T-cell (primary cell): ENCODE measurements at regions not wholly inside any gene's neighbourhood (a gene's known extent, or its start where the extent isn't known, plus 50 kb on each side); places are given as distances from the start of the nearest gene placed in this dataset.
"Not testable (repeated sequence)": the region's sequence is repeated elsewhere in the genome, so short reads cannot be mapped to it uniquely, and the experiment has no call there.

Experiments used
- ATAC-seq, 4 experiments: fragments of 200-7000 bp in 3 of 4; fragments of 150-1000 bp in 1 of 4; cut with Tn5 transposase; replicated peaks in 1 of 4; 1 replicate in 3 of 4; 2 replicates in 1 of 4; pipeline ENCODE4 v1.10.0; 2021; ENCODE audit warnings: moderate library complexity in 3 of 4, mild to moderate bottlenecking in 2 of 4, moderate number of reproducible peaks in 1 of 4
- CTCF ChIA-PET, 2 donors: fragments of 300-600 bp; sonication (Branson Sonifier 250); formaldehyde crosslinking; loops; one replicate each; lab custom pipeline; 2022; ENCODE audit warnings: antibody characterized with exemption in 2 of 2; lab: Charles Lee
- POLR2A ChIA-PET, 2 donors: fragments of 300-600 bp; sonication (Branson Sonifier 250); formaldehyde crosslinking; loops; one replicate each; lab custom pipeline; 2022; ENCODE audit warnings: antibody characterized with exemption in 2 of 2; lab: Charles Lee
- DNase-seq, 35 experiments: peaks; one replicate each; pipeline versions ENCODE4 v3.0.0 to v3.0.0-alpha.2; 2013 to 2023
- H3K27ac ChIP-seq: one replicate; pipeline ENCODE4 v1.5.1; 2013; ENCODE audit warnings: low read length
- H3K27me3 ChIP-seq, 2 experiments: replicated peaks in 1 of 2; 1 replicate in 1 of 2; 2 replicates in 1 of 2; pipeline versions ENCODE4 v1.6.1 to v1.7.0; 2013; ENCODE audit warnings: low read length in 1 of 2, mixed read lengths in 1 of 2; ENCODE audit not compliant: control insufficient read depth in 2 of 2, insufficient read depth in 2 of 2; ENCODE audit errors: extremely low read depth in 1 of 2
- H3K36me3 ChIP-seq, 2 donors: 1 replicate in 1 of 2; 2 replicates in 1 of 2; pipeline versions ENCODE4 v1.6.1 to v1.7.0; 2013; ENCODE audit warnings: low read length in 1 of 2; ENCODE audit not compliant: control insufficient read depth in 2 of 2, insufficient read depth in 1 of 2; ENCODE audit errors: extremely low read depth in 1 of 2
- H3K4me1 ChIP-seq, 2 experiments: 1 replicate in 1 of 2; 2 replicates in 1 of 2; pipeline versions ENCODE4 v1.6.1 to v1.7.0; 2013; ENCODE audit warnings: low read length in 2 of 2, mixed read lengths in 1 of 2; ENCODE audit not compliant: insufficient read depth in 2 of 2, control insufficient read depth in 1 of 2; ENCODE audit errors: extremely low read depth in 1 of 2
- H3K4me3 ChIP-seq, 2 donors: 1 replicate in 1 of 2; 2 replicates in 1 of 2; pipeline versions ENCODE4 v1.5.1 to v1.7.0; 2013; ENCODE audit warnings: mild to moderate bottlenecking in 2 of 2, low read length in 1 of 2, moderate library complexity in 1 of 2; ENCODE audit not compliant: control insufficient read depth in 1 of 2; ENCODE audit errors: extremely low read depth in 1 of 2
- H3K9me3 ChIP-seq: 2 replicates; pipeline ENCODE4 v1.7.0; 2013
- H3K27ac Mint-ChIP-seq, 2 donors: one replicate each; pipeline ENCODE4 v1.8.0; 2020 to 2021; ENCODE audit warnings: mild to moderate bottlenecking in 2 of 2, mixed read lengths in 2 of 2
- H3K27me3 Mint-ChIP-seq, 2 donors: one replicate each; pipeline ENCODE4 v1.8.0; 2021 to 2022; ENCODE audit warnings: mixed read lengths in 2 of 2
- H3K36me3 Mint-ChIP-seq: one replicate; pipeline ENCODE4 v1.8.0; 2021; ENCODE audit warnings: mixed read lengths
- H3K4me1 Mint-ChIP-seq, 3 donors: one replicate each; pipeline ENCODE4 v1.8.0; 2020 to 2022; ENCODE audit warnings: mixed read lengths in 3 of 3, mild to moderate bottlenecking in 1 of 3
- H3K4me3 Mint-ChIP-seq, 3 donors: one replicate each; pipeline ENCODE4 v1.8.0; 2020 to 2022; ENCODE audit warnings: mild to moderate bottlenecking in 3 of 3, mixed read lengths in 3 of 3, moderate library complexity in 3 of 3
- H3K9me3 Mint-ChIP-seq, 3 donors: one replicate each; pipeline ENCODE4 v1.8.0; 2020 to 2022; ENCODE audit warnings: mixed read lengths in 3 of 3
- WGBS: methylation state at CpG from one replicate; pipeline ENCODE4 v1.1.5; 2013; ENCODE audit warnings: missing lambda C conversion rate; ENCODE audit not compliant: insufficient coverage; 5-methylcytosine and 5-hydroxymethylcytosine counted together

DNA sequence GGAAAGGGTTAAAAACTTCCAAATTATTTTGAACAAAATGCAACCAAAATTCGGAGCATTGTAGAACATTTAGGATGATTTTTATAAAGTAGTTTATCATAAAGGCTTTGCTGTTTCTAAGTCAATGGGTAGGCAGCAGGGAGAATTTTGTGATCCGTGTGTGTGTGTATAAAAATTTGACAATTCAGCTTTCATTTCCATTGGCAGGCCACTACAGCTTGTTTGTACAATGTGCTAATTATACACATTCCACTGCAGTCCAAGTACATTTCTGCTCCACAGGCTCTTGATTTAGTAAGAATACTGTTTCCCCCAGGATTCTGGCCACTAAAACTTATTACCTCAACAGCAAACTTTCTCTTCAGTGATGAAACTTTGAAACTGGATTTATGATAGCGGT lies 71.8 kb upstream of the LTBP1 start:
- H3K9me3 Mint-ChIP-seq: no peaks in the 10 kb centered on the region
- Histone ChIP-seq H3K36me3 (no peaks in the 10 kb centered on the region), H3K27ac (no peak overlapping the region), H3K9me3 (no peaks in the 10 kb centered on the region), H3K4me1 (no peaks in the 10 kb centered on the region), H3K27me3 (peaks cover 0 to 2% of the 10 kb centered on the region in 2 experiments), H3K4me3 (no peak overlapping the region)
- ChIA-PET POLR2A (no interaction called here), CTCF (no interaction called here)
- WGBS: 80% methylated on average over 1 of the region's 3 CpGs
- no peak overlapping the region for H3K4me3 Mint-ChIP-seq
- H3K27ac Mint-ChIP-seq: no peak overlapping the region
- ATAC-seq: no peak
- H3K27me3 Mint-ChIP-seq: peaks cover 0 to 4% of the 10 kb centered on the region in 2 donors
- H3K36me3 Mint-ChIP-seq: no peaks in the 10 kb centered on the region
- no peaks in the 10 kb centered on the region for H3K4me1 Mint-ChIP-seq
- DNase-seq: no peak

DNA sequence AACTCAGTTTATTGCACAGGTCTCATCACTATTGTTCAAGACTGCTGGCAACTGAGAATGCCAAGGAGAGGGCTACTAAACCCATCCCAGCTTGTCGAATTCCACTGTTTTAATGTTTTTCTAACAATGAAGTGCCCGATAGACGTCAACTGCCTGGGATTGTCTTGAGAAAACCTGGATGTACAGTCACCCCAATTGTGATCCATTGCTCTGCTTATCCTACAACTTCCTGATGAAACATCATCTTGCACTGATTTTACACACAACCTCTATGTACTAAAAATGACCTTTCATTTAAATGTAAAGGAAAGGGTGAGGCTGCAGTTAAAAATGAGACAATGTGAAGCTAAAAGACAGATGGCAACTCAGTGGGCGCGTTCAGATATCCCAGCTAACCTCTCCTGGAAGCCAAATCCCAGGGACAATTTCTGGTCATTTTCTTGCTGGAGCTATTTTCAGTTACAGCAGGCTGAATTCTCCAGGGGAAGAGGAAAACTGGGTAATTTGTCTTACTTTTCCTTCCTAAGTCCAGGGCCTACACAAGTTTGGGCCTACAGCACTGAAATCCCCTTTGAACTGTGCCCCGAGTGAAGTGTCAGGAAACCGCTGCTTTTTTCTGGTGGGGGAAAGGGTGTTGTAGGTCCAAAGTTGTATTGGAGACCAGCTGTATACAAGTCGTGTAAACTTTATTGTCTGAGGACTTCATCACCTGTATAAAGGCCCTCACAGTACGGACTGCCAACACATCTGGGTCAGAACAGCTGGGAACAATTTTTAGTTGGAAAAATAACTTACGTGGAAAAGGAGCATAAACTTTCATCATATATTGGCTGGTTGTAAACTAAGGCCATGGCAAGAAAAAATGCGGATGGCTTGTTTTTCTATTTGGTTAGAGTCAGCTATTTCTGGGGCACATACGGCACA lies 68.9 kb upstream of the LTBP1 start:
- no peaks in the 10 kb centered on the region for H3K9me3 ChIP-seq
- Mint-ChIP-seq H3K27ac (no peak overlapping the region), H3K4me3 (no peak overlapping the region), H3K4me1 (no peaks in the 10 kb centered on the region), H3K9me3 (no peaks in the 10 kb centered on the region), H3K36me3 (no peaks in the 10 kb centered on the region), H3K27me3 (peaks cover 0 to 5% of the 10 kb centered on the region in 2 donors)
- DNase-seq: no peak
- no peak for ATAC-seq
- H3K36me3 ChIP-seq: no peaks in the 10 kb centered on the region
- 83% methylated on average over 4 of the region's 12 CpGs for WGBS
- ChIA-PET POLR2A (no interaction called here), CTCF (no interaction called here)
- peaks cover 0 to 5% of the 10 kb centered on the region in 2 experiments for H3K27me3 ChIP-seq
- no peak overlapping the region for H3K27ac ChIP-seq
- H3K4me3 ChIP-seq: no peak overlapping the region
- no peaks in the 10 kb centered on the region for H3K4me1 ChIP-seq

DNA sequence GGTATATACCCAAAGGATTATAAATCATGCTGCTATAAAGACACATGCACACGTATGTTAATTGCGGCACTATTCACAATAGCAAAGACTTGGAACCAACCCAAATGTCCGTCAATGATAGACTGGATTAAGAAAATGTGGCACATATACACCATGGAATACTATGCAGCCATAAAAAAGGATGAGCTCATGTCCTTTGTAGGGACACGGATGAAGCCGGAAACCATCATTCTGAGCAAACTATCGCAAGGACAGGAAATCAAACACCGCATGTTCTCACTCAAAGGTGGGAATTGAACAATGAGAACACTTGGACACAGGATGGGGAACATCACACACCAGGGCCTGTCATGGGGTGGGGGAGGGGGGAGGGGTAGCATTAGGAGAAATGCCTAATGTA lies 66.8 kb upstream of the LTBP1 start:
- POLR2A ChIA-PET, H3K27ac Mint-ChIP-seq, H3K9me3 ChIP-seq, CTCF ChIA-PET, H3K27me3 ChIP-seq, ATAC-seq, H3K4me3 Mint-ChIP-seq, H3K9me3 Mint-ChIP-seq, DNase-seq, H3K36me3 Mint-ChIP-seq, H3K4me1 Mint-ChIP-seq, H3K4me3 ChIP-seq, H3K27ac ChIP-seq, H3K4me1 ChIP-seq, H3K36me3 ChIP-seq: not testable (repeated sequence)
- peaks cover 1 to 12% of the 10 kb centered on the region in 2 donors for H3K27me3 Mint-ChIP-seq
- 100% methylated on average over 1 of the region's 7 CpGs for WGBS

DNA sequence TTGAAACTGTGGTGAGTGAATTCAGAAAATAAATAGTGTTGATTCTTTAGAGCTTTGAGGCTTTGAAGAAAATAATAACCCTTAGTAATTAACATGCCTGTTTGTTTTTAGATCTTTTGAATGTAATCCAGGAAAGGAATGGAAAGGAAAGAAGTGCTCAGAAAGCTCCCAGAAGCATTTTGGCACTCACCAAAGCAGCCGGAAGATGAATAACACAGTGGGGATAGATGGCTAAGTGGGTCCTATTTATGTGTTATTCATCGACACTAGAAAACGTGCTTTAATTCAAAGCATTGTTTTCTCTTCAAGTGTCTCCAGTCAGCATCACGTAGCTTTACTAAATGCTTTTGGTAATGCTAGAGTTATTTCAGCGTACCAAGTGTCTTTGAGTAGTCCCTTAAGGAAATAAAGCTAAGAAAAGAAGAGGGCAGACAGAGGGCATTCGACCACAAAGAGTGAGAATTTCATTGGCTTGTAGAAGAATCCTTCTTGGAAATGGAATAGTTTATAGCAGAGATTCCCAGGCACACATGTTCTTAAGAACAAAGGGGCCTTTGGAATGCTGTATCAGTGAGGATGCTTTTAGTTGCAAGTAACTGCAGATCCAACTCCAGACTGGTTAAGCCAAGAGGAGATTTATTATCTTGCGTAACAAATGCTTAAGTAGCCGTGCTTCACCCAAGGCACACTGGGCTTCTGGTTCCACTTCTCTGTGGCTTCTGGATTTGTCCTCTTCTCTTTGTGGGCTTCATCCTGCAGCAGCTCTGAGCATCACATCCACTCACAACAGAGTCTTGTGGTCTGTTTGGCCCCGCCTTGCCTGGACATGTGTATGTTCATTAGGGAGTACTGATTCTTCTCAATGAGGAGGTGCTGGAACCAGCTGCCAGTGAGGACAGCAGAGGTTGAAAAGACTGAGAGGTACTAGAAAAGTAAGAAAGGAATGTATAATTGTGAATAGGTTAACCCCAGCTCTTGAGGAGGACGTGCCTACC lies 63.6 kb upstream of the LTBP1 start:
- no peak for ATAC-seq
- peaks cover 1 to 8% of the 10 kb centered on the region in 2 donors for H3K27me3 Mint-ChIP-seq
- CTCF ChIA-PET: interaction anchor here in 1 of 2 donors (0.6 kb wide), 1 partner anchor 1014 kb away, joined by 3 read pairs; no protein-coding TSS in a partner anchor

DNA sequence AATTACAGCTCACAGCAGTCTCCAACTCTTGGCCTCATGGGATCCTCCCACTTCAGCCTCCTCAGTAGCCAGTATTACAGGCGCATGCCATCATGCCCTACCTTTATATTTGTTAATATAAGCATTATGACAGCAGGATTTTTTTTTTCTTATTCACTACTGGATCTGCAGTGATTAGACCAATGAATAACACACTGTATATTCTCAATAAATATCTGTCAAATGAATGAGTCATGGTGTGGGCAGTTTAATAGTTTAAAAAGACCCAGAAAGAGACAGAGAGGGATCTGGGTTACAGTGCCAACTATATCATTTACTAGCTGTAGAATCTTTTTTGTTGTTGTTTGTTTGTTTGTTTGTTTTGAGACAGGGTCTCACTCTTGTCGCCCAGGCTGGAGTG lies 62.4 kb upstream of the LTBP1 start:
- no peak overlapping the region for H3K4me3 Mint-ChIP-seq
- Histone ChIP-seq H3K4me1 (no peaks in the 10 kb centered on the region), H3K9me3 (no peaks in the 10 kb centered on the region), H3K27me3 (peaks cover 0 to 6% of the 10 kb centered on the region in 2 experiments), H3K27ac (no peak overlapping the region), H3K4me3 (no peak overlapping the region), H3K36me3 (no peaks in the 10 kb centered on the region)
- peaks cover 0 to 5% (median 0%) of the 10 kb centered on the region in 3 donors for H3K9me3 Mint-ChIP-seq
- H3K36me3 Mint-ChIP-seq: no peaks in the 10 kb centered on the region
- CTCF ChIA-PET: no interaction called here
- ATAC-seq (no peak), DNase-seq (no peak)
- H3K4me1 Mint-ChIP-seq: no peaks in the 10 kb centered on the region
- POLR2A ChIA-PET: no interaction called here
- H3K27ac Mint-ChIP-seq: no peak overlapping the region
- no CpG with 5 or more reads among the region's 2 CpGs for WGBS
- peaks cover 1 to 8% of the 10 kb centered on the region in 2 donors for H3K27me3 Mint-ChIP-seq

More for the DNA sequence above, 63.6 kb upstream of the LTBP1 start:
- DNase-seq: no peak
- no peaks in the 10 kb centered on the region for H3K36me3 Mint-ChIP-seq
- H3K27ac Mint-ChIP-seq: no peak overlapping the region
- Histone ChIP-seq H3K27me3 (peaks cover 0 to 6% of the 10 kb centered on the region in 2 experiments), H3K36me3 (no peaks in the 10 kb centered on the region), H3K4me3 (no peak overlapping the region), H3K27ac (no peak overlapping the region), H3K9me3 (no peaks in the 10 kb centered on the region), H3K4me1 (no peaks in the 10 kb centered on the region)
- H3K4me1 Mint-ChIP-seq: no peaks in the 10 kb centered on the region
- POLR2A ChIA-PET: no interaction called here
- WGBS: 90% methylated on average over 8 of the region's 10 CpGs
- peaks cover 0 to 5% (median 0%) of the 10 kb centered on the region in 3 donors for H3K9me3 Mint-ChIP-seq
- H3K4me3 Mint-ChIP-seq: no peak overlapping the region

DNA sequence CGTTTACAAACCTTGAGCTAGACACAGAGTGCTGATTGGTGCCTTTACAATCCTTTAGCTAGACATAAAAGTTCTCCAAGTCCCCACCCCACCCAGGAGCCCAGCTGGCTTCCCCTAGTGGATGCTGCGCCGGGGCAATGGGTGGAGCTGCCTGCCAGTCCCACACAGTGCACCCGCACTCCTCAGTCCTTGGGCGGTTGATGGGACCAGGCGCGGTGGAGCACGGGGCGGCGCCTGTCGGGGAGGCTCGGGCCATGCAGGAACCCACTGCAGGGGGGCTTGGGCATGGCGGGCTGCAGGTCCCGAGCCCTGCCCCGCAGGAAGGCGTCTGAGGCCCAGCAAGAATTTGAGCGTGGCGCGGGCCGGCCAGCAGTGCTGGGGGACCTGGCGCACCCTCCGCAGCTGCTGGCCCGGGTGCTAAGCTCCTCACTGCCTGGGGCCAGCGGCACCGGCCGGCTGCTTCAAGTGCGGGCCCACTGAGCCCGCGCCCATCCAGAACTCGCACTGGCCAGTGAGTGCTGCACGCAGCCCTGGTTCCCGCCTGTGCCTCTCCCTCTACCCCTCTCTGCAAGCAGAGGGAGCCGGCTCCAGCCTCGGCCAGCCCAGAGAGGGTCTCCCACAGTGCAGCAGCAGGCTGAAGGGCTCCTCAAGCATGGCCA lies 60.2 kb upstream of the LTBP1 start:
- H3K4me1 Mint-ChIP-seq, H3K27me3 Mint-ChIP-seq, H3K27me3 ChIP-seq, H3K4me1 ChIP-seq, H3K4me3 ChIP-seq, H3K36me3 ChIP-seq, DNase-seq, H3K27ac ChIP-seq, H3K4me3 Mint-ChIP-seq, CTCF ChIA-PET, H3K9me3 Mint-ChIP-seq, ATAC-seq, H3K27ac Mint-ChIP-seq, H3K36me3 Mint-ChIP-seq, H3K9me3 ChIP-seq, POLR2A ChIA-PET: not testable (repeated sequence)
- 97% methylated on average over 22 of the region's 34 CpGs for WGBS
